Activated CD8-positive, alpha-beta memory T cell treated with anti-CD3 and anti-CD28 coated beads for 24 hours (primary cell): ENCODE measurements at regions not wholly inside any gene's neighbourhood (a gene's known extent, or its start where the extent isn't known, plus 50 kb on each side); places are given as distances from the start of the nearest gene placed in this dataset.
"Not testable (repeated sequence)": the region's sequence is repeated elsewhere in the genome, so short reads cannot be mapped to it uniquely, and the experiment has no call there.

Experiments
- DNase-seq: peaks from one replicate; pipeline ENCODE4 v3.0.0-alpha.2; 2020

DNA sequence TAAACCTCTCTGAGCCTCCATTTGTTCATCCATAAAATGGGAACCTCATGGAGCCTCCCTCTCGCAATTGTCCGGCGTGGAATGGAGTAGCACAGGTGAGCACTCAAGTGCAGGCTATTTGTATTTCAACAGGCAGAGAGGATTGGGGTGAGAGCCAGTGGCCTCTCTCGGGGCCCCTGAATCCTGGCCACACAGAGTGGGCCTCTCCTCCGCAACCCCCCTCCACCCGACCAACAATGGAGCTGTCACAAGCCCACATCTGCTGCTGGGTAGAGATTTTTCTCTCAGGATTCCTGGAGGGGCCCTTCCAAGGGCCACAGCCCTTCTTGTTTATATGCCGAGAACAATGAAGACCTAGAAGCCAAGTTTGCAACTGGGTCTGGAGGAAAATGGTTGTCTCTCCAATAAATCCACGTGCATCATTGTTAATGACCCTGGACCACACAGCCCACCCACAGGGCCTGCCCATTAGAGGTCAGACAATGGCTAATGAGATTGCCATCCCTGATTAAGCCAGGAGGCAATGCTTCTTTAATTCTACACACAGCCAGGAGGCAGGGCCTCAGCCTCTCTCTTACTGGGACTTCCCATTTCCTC lies 233.0 kb downstream of the ANKRD60 start:
- DNase-seq: no peak

DNA sequence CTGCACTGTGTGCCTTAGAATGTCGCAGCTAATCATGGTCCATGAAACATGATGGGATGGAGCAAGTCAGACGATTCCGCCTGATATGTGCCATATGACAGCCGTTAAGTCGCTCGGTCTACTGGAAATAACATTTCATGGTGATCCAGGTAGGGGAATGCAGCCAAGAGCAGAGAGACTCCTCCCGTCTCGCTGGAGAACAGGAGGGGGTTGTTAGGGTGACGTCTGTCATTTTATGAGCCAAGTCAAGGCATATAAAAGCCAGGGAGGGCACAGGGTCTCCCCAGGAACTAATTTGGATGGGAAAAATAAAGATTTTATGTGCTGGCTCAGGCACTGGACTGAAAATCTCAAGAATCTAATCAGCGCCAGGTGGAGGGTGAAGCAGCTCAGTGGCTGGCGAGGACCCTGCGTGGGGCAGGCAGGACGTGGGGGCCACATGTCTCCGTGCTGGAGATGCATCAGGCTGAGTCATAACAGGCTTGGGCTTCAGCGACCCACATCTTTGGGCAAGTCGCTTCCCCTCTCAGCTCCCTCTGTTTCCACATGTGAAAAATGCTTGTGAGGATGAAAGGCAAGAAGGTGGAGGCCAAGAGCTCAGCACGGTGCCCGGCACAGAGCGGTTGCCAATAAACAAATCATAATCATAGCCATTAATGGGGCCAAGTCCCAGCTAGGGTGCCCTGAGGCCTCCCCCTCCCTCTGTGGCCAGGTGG lies 234.6 kb downstream of the ANKRD60 start:
- no peak for DNase-seq

DNA sequence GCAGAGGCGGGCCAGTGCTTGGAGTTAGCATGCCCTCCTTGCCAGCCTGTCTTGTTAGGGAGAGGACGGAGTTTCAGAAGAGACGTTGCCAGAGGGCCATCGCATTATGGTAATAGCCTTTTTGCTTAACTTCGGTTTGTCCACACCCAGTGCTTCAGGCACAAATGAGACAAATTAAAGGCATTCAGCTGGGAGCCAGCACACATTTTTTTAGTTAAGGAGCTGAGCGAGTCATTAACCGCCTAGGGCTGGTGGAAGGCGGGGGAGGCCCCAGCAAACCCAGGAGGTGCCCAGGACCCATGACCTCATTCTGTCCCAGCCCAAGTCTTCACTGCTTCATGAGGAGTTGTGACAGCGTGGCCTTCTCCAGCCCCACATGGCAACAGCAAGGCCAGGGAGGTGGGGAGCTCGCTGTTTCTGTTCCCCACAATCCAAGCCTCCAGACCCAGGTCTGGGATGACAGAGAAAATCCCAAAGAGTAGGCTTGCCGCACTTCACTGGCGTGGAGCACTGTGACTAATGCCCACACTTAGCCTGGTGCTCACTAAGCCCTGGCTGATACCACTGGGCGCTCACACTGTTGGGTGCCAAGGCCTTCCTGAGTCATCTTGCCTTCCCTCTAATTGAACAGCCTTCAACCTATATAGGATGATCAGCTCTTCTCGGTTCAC lies 237.1 kb downstream of the ANKRD60 start:
- no peak for DNase-seq

DNA sequence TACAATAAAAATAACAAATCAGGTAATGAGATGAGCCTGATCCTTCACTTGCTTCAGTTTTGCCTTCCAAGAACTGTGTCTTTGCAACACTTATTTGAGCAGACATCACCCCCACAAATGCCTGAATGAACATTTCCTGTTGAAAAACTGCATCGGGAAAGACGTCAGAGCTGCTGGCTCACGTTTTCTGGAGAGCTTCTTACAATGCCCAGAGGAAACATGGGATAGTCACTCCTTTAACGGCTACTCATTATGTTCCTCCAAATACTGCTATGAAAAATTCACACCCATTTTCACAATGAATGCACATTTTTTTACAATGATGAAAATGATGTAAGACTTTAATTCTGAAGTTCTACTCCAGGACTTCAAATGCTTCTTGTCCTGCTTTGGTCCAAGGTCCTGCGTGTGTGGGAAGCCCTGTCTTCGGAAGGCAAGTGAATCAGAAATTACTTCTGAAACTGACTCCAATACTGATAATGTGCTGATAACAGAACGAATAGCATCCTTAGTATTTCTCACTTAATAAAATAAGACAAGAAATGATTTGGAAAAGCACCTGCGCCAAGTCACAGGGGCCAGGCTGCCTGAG lies 238.0 kb downstream of the ANKRD60 start:
- DNase-seq: no peak

DNA sequence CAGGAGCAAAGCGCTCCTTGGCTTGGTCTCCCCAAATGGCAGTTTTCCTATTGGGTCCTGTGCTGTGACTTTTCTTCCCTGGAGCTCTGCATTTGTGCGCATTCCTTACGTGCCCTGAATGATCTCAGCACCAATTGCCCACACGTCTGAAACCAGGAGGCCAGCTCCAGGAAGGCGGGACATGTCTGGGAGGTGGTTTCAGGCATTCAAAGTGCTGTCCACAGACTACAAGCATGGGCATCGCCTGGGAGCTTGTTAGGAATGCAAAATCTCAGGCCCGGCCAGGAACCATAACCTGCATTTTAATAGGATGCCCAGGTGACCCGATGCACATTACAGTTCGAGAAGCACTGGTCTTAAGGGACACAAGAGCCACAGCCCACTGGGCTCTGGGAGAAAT lies 239.6 kb downstream of the ANKRD60 start:
- no peak for DNase-seq

DNA sequence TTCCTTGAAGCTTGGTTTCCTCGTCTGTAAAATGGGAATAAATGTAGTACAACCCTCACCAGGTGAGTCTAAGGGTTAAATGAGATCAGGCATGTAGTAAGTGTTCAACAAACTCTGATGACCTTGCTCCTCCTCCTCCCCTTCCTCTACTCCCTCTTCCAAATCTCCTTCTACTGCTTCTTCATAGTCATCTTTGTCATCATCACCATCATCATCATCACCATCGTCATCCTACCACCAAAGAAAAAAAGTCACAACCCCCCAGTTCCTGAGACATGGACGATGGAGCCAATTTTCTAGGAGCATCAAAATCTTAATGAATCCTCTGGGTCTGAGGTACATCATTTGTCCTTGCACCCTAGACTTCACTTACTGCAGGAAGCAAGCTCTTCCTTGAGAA lies 240.0 kb downstream of the ANKRD60 start:
- no peak for DNase-seq

DNA sequence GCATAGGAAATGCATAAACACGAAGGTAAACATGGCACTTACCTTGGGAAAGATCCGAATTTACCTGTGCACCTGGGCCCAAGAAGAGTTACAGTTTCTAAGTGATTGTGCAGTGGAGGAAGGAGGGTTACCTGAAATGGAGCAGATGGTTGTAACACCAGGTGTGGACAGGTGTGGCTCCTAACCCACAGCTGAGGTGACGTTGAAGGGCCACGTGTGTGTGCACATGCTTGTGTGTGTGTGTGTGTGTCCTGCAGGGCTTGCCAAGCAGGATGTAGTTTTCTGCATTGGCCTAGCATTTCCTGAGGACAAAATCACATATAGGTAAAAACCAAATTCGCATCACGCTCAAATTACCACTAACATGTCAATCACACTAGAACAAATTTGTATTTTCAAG lies 240.8 kb downstream of the ANKRD60 start:
- no peak for DNase-seq

DNA sequence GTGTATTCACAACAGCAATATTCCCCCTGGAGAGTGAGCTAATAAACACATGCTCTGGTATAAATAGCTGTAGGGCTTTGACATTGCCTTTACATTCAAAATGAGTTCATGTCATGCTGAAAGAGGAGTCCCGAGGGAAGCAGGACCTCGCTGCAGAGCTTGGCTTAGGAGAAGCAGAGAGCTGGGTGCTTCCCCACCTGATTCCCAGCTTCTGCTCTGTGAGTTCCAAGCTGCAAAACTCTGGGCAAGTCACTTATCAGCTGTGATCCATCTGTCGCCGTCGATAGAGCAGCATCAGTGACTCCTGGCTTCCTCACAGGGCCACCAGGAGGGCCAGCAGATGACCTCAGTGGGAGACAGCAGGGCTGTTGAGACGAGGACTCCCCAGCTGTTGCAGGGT lies 241.8 kb downstream of the ANKRD60 start:
- no peak for DNase-seq

DNA sequence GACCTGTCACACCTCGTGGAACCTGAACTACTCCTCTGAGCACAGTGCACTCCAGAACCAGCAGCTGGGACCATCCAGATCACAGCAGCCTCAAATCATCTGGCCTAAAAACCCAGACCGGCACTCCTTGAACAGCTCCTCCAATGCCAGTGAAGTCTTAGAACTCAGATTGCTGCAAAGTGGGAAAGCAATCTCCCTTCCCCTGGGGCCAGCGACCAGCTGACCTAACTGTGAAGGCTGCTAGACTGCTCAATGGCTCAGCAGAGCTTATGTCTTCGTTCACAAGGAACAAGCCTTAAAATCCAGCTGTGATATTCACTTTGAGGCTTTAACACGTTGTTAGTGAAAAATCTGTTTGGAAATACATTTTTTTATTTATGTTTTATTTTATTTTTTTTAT lies 243.2 kb downstream of the ANKRD60 start:
- no peak for DNase-seq

DNA sequence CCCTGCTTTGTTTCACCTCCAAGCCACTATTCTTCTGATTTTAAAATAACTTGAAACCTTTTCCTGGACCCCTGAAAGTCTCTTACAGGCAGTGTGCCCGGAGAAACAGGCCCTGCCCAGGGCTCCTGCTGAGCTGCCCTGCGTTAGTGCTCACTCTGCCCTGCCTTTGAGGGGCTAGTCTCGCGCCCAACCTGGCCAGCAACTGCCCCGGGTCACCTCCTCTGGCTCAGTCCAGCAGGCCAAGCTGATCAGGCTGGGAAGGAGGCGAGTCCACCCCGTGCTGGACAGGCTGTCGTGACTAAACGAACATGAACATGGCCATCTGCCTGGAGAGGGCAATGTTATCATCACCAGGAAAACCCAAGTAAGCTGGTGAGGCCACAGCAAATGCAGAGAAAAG lies 245.4 kb downstream of the ANKRD60 start:
- DNase-seq: no peak

DNA sequence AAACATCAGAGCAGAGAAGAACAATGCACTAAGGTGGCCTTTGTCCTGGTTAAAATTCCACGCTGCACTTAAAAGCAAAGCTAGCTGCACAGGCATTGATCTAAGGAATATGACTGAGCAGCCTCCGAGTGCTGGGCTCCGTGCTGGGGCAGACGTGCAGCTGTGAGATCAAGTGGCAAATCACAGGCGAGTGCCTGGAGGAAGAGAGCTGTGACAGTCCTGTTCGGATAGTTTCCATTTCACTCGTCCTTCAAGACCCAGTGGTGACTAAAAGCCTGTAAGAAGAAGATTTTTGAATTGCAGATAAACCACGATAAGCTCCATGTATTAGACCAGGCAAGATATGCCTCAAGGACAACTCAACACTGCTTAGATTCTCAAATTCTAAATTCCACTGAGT lies 247.9 kb downstream of the ANKRD60 start:
- no peak for DNase-seq

DNA sequence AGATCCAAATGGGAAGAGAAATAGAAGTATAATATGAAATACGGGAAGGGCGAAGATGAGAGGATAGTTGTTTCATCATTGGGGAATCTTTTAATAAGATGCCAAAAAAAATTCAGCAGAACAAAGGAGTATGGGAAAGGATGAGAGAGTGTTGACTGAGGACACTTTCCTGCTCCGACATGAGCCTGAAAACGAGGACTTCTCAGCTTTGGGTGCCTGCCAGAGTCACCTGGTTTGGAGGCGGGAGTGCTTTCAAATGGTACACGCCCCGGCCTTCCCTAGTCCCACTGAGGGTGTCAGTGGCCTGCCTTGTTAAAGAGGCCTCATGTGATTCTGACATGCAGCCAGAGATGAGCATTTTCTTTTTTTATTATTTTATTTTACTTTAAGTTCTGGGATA lies 250.9 kb downstream of the ANKRD60 start:
- DNase-seq: no peak

DNA sequence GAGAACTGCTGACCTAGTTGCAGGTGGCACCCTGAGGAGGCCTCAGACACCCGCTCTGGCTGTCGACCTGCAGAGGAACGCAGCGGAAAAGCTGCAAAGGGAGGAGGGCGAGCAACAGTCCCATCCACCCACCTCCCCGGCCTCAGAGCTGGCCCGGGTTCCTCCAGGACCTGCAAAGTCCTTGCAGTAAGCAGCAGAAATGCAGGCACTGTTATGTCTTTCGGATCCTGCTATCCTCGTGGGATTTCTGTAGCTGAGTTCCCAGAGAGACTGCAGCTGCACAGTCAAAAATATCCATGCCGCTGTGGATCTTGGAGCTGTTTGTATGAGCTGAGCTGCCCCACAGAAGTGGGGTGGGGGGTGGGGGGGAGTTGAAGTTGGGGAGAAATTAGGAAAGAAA lies 251.3 kb downstream of the ANKRD60 start:
- DNase-seq: no peak

DNA sequence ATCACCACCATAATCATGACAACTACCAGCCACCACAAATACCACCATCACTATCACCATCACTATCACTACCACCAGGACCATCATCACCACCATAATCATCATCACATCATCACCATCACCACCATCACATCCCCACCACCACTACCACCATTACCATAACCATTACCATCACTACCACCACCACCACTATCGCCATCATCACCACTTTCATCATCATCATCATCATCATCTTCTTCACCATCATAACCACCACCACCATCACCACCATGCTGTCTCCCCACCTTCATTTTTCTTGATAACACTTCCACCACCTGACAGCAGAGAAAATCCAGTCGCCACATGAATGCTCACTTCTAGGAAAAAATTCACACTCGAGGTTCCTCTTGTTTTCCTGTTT lies 253.6 kb downstream of the ANKRD60 start:
- DNase-seq: no peak

DNA sequence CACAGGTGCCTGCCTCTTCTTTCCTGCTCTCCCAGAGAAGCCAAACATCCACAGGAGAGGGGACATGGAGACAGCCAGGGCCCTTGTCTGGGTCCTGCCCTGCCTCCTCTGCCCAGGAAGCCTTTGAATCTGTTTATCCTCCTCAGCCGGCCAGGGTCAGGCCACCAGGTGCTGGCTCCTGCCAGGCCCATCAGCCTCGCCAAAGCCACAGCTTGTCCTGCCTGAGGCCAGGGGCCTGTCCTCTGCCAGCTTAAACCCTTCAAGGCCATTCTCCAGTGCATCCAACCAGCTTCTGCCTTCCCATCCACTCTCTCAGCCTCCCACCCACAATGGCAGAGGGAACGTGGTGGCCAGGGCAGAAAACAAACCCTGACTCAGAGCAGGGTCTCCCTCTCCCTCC lies 254.6 kb downstream of the ANKRD60 start:
- DNase-seq: no peak

DNA sequence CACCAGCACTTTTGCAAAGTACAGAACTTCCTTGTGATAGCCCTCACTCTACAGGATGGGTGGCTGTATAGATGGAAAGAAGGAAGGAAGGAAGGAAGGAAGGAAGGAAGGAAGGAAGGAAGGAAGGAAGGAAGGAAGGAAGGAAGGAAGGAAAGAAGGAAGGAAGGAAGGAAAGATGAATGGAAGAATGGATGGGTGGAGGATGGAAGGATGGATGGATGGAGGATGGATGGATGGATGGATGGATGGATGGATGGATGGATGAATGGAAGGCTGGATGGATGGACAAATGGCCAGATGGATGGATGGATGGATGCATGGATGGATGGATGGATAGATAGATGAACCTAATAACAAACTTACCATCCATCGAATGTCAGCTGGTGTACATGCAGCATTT lies 256.9 kb downstream of the ANKRD60 start:
- DNase-seq: not testable (repeated sequence)

DNA sequence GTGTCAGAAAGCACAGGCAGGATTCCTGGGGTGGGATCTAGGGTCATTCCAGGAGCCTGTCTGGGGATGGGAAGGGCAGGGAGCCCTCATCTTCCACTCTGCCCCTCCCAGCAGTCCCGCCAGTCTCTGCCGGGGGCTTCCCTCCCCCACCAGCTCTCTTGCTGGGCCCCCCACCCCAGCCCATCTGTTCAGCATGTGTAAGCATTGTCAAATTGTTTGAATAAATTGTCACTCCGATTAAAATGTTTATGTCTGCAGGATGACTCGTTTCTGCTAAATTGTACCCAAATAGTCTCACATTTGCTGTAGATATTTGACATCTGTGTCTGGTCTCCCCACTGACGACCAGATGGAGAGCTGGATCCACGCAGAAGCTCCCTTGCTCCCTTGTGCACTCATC lies 257.6 kb downstream of the ANKRD60 start:
- DNase-seq: no peak

DNA sequence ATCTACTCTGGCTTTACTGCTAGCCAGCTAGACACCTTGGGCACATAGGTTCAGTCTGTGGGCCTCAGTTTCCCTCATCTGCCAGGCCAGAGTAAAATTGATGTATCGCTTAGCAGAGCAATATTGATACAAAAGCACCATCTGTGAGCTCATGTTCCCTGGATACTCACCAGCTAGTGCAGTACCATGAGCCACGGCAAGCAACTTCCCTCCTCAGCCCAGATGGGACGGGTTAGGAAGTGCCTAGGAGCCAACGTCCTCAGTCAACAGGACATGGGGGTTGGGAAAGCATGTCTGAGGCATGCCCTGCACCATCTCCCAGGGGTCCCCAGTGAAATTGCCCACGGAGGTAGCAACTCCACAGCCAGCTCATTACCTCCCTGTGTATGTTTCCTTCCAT lies 258.3 kb downstream of the ANKRD60 start:
- no peak for DNase-seq

DNA sequence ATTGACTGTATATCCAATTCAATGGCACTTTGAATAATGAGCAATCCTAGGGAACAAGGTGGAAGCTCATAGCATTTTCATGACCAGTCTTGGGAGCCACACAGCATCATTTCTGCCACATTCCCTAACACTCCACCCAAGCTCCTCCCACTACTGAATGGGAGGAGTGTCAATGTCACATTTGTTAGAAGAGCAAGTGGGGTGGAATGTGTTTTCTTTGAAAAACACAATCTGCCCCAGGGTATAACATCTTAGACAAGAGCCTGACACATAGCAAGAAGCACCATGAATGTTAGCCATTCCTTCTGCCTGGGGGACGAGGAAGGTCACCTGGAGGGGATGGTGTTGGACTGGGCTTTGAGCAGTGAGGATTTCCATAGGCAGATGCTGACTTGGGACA lies 258.3 kb upstream of the PMEPA1 start:
- no peak for DNase-seq

DNA sequence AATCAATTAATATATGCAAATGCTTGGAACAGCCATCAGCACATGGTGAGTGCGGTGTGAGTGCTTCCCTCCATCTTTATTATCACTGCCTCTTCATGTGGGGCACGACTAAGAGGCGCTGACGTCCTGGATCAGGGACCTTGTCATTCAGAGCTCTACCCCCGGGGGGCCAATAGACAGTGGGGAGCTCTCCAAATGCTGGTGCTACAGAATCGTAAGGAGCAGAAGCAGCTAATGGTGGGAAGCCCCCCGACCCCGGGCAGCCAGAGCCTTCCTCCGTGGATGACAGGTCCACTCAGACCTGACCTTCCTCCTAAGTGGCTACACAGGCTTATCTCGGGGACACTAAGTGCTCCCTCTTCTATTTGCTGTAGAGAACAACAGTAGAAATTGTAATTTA lies 257.5 kb upstream of the PMEPA1 start:
- DNase-seq: no peak

DNA sequence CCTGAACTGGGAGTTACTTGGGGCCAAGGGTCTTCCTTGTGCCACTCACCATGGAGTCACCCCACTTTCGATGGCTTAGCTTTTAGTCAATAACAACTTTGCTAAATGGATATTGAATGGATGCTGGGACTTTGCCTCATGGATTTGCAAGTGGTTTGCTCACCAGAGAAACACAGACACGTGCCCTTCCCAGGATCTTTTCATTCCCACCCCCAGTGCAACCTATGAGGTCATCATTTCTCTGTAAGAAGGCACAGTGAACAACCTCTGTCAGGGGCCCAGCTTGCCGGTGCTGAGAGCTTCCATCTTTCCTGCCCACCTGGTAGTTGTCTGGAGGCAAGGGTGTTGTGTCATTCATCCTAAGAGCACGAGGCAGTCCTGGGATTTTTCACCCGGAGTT lies 256.8 kb upstream of the PMEPA1 start:
- no peak for DNase-seq

DNA sequence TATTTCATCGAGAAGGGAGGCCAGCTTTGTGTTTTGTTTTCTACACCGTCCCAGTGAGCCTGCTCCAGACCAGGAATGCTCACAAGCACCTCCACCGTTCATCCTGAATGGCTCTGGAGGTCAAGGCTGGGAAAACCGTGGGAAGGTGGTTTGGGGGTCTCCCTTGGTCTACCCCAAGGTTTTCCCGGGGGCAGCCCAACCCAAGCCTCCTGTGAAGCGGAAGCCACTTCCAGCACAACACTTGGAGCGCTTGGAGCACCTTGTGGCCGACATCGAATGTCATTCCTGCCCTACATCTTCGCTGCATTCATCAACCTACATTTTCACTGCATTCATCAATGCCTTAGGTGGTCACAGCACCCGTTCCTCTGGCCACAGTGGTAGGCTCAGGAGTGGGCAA lies 255.6 kb upstream of the PMEPA1 start:
- no peak for DNase-seq

DNA sequence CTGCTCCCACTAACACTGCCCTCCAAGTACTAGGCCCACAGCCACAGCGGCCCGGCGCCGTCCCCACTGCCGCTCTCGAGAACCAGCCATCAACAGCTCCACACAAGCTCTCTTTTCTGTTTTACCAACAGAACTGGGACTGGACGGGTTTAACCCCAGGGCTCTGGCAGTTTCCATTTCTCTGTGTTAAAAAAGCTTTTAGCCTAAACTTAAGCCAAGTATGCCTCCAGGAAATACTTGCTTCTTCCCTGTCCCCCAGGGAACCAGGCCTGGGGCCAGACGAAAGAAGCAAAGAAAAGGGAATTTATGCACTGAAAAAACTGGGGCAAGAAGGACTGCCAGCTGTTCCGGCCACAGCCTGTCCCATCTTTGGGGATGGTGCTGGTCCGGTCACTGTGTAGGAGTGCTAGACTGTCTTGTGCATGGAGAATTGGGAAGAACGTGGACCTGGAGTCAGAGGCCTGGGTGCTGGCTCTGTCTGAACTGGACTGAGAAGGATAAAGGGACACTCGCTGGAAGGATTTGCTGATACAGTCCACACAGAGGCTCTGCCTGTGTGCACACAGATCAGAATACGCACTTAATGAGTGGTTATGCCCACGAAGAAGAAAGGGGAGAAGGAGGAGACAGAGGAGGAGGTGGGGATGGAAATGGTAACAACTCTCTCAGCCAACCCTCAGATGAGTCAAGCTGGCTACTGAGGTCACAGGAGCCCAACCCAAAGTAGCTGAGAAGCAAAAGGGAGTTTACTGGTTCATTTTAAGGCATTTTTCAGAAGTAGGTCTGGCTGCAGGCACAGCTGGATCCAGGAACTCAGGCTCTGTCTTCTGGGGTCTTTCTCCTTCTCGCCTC lies 254.4 kb upstream of the PMEPA1 start:
- DNase-seq: no peak
